HCT116 (cell line): ENCODE measurements at regions not wholly inside any gene's neighbourhood (a gene's known extent, or its start where the extent isn't known, plus 50 kb on each side); places are given as distances from the start of the nearest gene placed in this dataset.

Experiments used
- ATAC-seq: fragments of 200-7000 bp; cut with Tn5 transposase; 2 replicates; pipeline ENCODE4 v1.9.1; 2020; ENCODE audit warnings: mild to moderate bottlenecking, moderate library complexity
- BruUV-seq: library from RNA; stranded (reverse); fragments of 400-500 nt; replicated peaks from 2 replicates; lab custom pipeline; 2021; lab: Mats Ljungman, UMichigan
- CTCF ChIA-PET: fragments of 300-600 bp; sonication (Branson Sonifier 250); formaldehyde crosslinking; loops from one replicate; lab custom pipeline; 2021; ENCODE audit warnings: antibody characterized with exemption; lab: Charles Lee
- POLR2A ChIA-PET: fragments of 300-600, 350-600 bp; sonication (Branson Sonifier 250); formaldehyde crosslinking; loops from one replicate; lab custom pipeline; 2021; ENCODE audit warnings: antibody characterized with exemption; lab: Charles Lee
- RAD21 ChIA-PET, 2 experiments: fragments of 300-600 bp; sonication (Branson Sonifier 250); formaldehyde crosslinking; loops; one replicate each; lab custom pipeline; 2023; ENCODE audit warnings: low total read pairs in 2 of 2; ENCODE audit not compliant: uncharacterized antibody in 2 of 2, unreplicated experiment in 2 of 2, low non-redundant PET in 1 of 2; lab: Charles Lee
- DNase-seq: peaks from one replicate; pipeline ENCODE4 v3.0.0-alpha.2; 2010; ENCODE audit warnings: low read depth, low spot score
- H2AFZ ChIP-seq: fragments of 200-600 bp; shearing (Covaris generic), sonication (generic); 2 replicates; pipeline ENCODE4 v1.6.1; 2017; ENCODE audit warnings: low read depth, mixed run types, mixed read lengths, antibody characterized with exemption, low read length; ENCODE audit not compliant: poor library complexity, severe bottlenecking
- H3K27ac ChIP-seq: 2 replicates; pipeline ENCODE4 v1.5.1; 2012; ENCODE audit warnings: low read depth, low read length
- H3K27me3 ChIP-seq: fragments of 200-600 bp; sonication (generic); 2 replicates; pipeline ENCODE4 v1.6.1; 2016; ENCODE audit warnings: mixed run types, low read length, mixed read lengths; ENCODE audit not compliant: insufficient read depth
- H3K36me3 ChIP-seq, 2 experiments: fragments of 200-500 bp in 1 of 2; fragments of 200-600 bp in 1 of 2; sonication (Bioruptor generic) in 1 of 2; sonication (generic) in 1 of 2; 2 replicates each; pipeline versions ENCODE4 v1.5.1 to v1.6.1; 2014 to 2016; ENCODE audit warnings: low read length in 2 of 2, inconsistent platforms in 1 of 2, mixed read lengths in 1 of 2, mixed run types in 1 of 2; ENCODE audit not compliant: insufficient read depth in 2 of 2, control insufficient read depth in 1 of 2
- H3K4me1 ChIP-seq, 2 experiments: fragments of 200-600 bp in 1 of 2; sonication (generic) in 1 of 2; 2 replicates each; pipeline versions ENCODE4 v1.5.1 to v1.6.1; 2012 to 2017; ENCODE audit warnings: low read length in 2 of 2, inconsistent platforms in 1 of 2, mild to moderate bottlenecking in 1 of 2, mixed read lengths in 1 of 2, mixed run types in 1 of 2, moderate library complexity in 1 of 2; ENCODE audit not compliant: insufficient read depth in 2 of 2, control insufficient read depth in 1 of 2
- H3K4me2 ChIP-seq: fragments of 200-600 bp; sonication (generic); 2 replicates; pipeline ENCODE4 v1.6.1; 2017; ENCODE audit warnings: mixed run types, low read length, mixed read lengths
- H3K4me3 ChIP-seq, 2 experiments: fragments of 200-600 bp in 1 of 2; sonication (generic) in 1 of 2; replicated peaks in 1 of 2; 2 replicates each; pipeline ENCODE4 v1.5.1; 2011 to 2016; ENCODE audit warnings: low read length in 2 of 2, control low read depth in 1 of 2, low read depth in 1 of 2, mild to moderate bottlenecking in 1 of 2, mixed read lengths in 1 of 2, mixed run types in 1 of 2
- H3K79me2 ChIP-seq: fragments of 200-600 bp; sonication (generic); 2 replicates; pipeline ENCODE4 v1.6.1; 2017; ENCODE audit warnings: mild to moderate bottlenecking, mixed run types, low read length, moderate library complexity, mixed read lengths; ENCODE audit not compliant: insufficient read depth
- H3K9ac ChIP-seq: fragments of 200-600 bp; sonication (generic); 2 replicates; pipeline ENCODE4 v1.6.1; 2016; ENCODE audit warnings: low read length, mixed read lengths
- H3K9me2 ChIP-seq: fragments of 200-600 bp; sonication (generic), shearing (Covaris generic); 2 replicates; pipeline ENCODE4 v1.6.1; 2017; ENCODE audit warnings: mixed run types, mild to moderate bottlenecking, moderate library complexity; ENCODE audit not compliant: insufficient read depth
- H3K9me3 ChIP-seq, 2 experiments: fragments of 200-500 bp in 1 of 2; fragments of 200-600 bp in 1 of 2; sonication (Bioruptor generic) in 1 of 2; sonication (generic) in 1 of 2; 2 replicates each; pipeline ENCODE4 v1.6.1; 2014 to 2017; ENCODE audit warnings: low read length in 2 of 2, mixed read lengths in 2 of 2, inconsistent platforms in 1 of 2, low read depth in 1 of 2, mild to moderate bottlenecking in 1 of 2, mixed run types in 1 of 2, moderate library complexity in 1 of 2; ENCODE audit not compliant: control insufficient read depth in 1 of 2, insufficient read depth in 1 of 2
- H4K20me1 ChIP-seq: fragments of 200-600 bp; sonication (generic), shearing (Covaris generic); 2 replicates; pipeline ENCODE4 v1.6.1; 2017; ENCODE audit warnings: mixed run types, mild to moderate bottlenecking, moderate library complexity; ENCODE audit not compliant: insufficient read depth
- ATF3 ChIP-seq: IDR thresholded peaks from 2 replicates; pipeline ENCODE4 v1.6.1; 2012
- CBX3 ChIP-seq: IDR thresholded peaks from 2 replicates; pipeline ENCODE4 v1.6.1; 2012; ENCODE audit warnings: low read depth
- CTCF ChIP-seq, 3 experiments: fragments of 200-600 bp in 1 of 3; sonication (generic) in 1 of 3; IDR thresholded peaks in 2 of 3; conservative IDR thresholded peaks in 1 of 3; 2 replicates each; pipeline ENCODE4 v1.5.1; 2012 to 2017; ENCODE audit warnings: low read depth in 2 of 3, low read length in 2 of 3, antibody characterized with exemption in 1 of 3, borderline replicate concordance in 1 of 3, control low read depth in 1 of 3, mild to moderate bottlenecking in 1 of 3, mixed read lengths in 1 of 3, mixed run types in 1 of 3, moderate library complexity in 1 of 3; ENCODE audit not compliant: insufficient read depth in 1 of 3
- EGR1 ChIP-seq: IDR thresholded peaks from 2 replicates; pipeline ENCODE4 v1.6.1; 2012; ENCODE audit warnings: low read depth
- ELF1 ChIP-seq: IDR thresholded peaks from 2 replicates; pipeline ENCODE4 v1.6.1; 2012; ENCODE audit warnings: low read depth, borderline replicate concordance
- EZH2 ChIP-seq: fragments of 200-600 bp; sonication (generic); IDR thresholded peaks from 2 replicates; pipeline ENCODE4 v1.6.1; 2017; ENCODE audit warnings: antibody characterized with exemption, mixed run types
- EZH2phosphoT487 ChIP-seq: fragments of 200-600 bp; IDR thresholded peaks from 2 replicates; pipeline ENCODE4 v1.6.1; 2018; ENCODE audit warnings: antibody characterized with exemption, borderline replicate concordance
- JUND ChIP-seq: IDR thresholded peaks from 2 replicates; pipeline ENCODE4 v1.6.1; 2012
- MAX ChIP-seq: IDR thresholded peaks from 2 replicates; pipeline ENCODE4 v1.6.1; 2012
- POLR2A ChIP-seq: IDR thresholded peaks from 2 replicates; pipeline ENCODE4 v1.7.0; 2011; ENCODE audit warnings: borderline replicate concordance; ENCODE audit not compliant: insufficient read depth, insufficient read length; ENCODE audit errors: extremely low read depth
- POLR2AphosphoS5 ChIP-seq: IDR thresholded peaks from 2 replicates; pipeline ENCODE4 v1.6.1; 2011; ENCODE audit warnings: mild to moderate bottlenecking, low read depth, low read length, moderate library complexity
- REST ChIP-seq: IDR thresholded peaks from 2 replicates; pipeline ENCODE4 v1.6.1; 2012; ENCODE audit warnings: low read depth
- SIN3A ChIP-seq: IDR thresholded peaks from 2 replicates; pipeline ENCODE4 v1.6.1; 2012; ENCODE audit warnings: low read depth
- SRF ChIP-seq: IDR thresholded peaks from 2 replicates; pipeline ENCODE4 v1.6.1; 2012; ENCODE audit warnings: low read depth
- TCF7L2 ChIP-seq: IDR thresholded peaks from 2 replicates; pipeline ENCODE4 v1.7.0; 2011; ENCODE audit warnings: borderline replicate concordance, inconsistent platforms; ENCODE audit not compliant: insufficient read depth, insufficient read length; ENCODE audit errors: extremely low read depth
- YY1 ChIP-seq: IDR thresholded peaks from 2 replicates; pipeline ENCODE4 v1.6.1; 2011; ENCODE audit warnings: low read length, low read depth, moderate library complexity, mild to moderate bottlenecking; ENCODE audit not compliant: insufficient replicate concordance; ENCODE audit errors: extremely low read depth
- ZBTB33 ChIP-seq: IDR thresholded peaks from 2 replicates; pipeline ENCODE4 v1.6.1; 2011; ENCODE audit warnings: mild to moderate bottlenecking, low read length, moderate library complexity; ENCODE audit not compliant: insufficient replicate concordance; ENCODE audit errors: extremely low read depth
- ZFX ChIP-seq: fragments of 450-650 bp; IDR thresholded peaks from 2 replicates; pipeline ENCODE4 v1.6.1; 2017
- ZNF274 ChIP-seq: fragments of 200-500 bp; sonication (Bioruptor generic); IDR thresholded peaks from 2 replicates; pipeline ENCODE4 v1.6.1; 2014; ENCODE audit warnings: mild to moderate bottlenecking, low read depth, low read length, inconsistent platforms
- intact Hi-C: fragments of 100-400 bp; cut with micrococcal nuclease; formaldehyde crosslinking; loops from 2 replicates; pipeline ENCODE4 v1.10.0; 2022

- BruUV-seq = no TSS peak
- no peak for DNase-seq
- H3K27me3 ChIP-seq = peaks cover 40% of the 10 kb centered on the region
- H3K9me3 ChIP-seq = no peaks in the 10 kb centered on the region
- H3K4me3 ChIP-seq = no peak overlapping the region
- no peaks in the 10 kb centered on the region for H4K20me1 ChIP-seq
- RAD21 ChIA-PET = no interaction called here
- CTCF ChIA-PET = no interaction called here
- H3K4me1 ChIP-seq = no peaks in the 10 kb centered on the region
- POLR2A ChIA-PET = no interaction called here
- intact Hi-C loops = no loop called here
- no peaks in the 10 kb centered on the region for H3K79me2 ChIP-seq
- H2AFZ ChIP-seq = no peak overlapping the region
- H3K27ac ChIP-seq = no peak overlapping the region
- no peaks in the 10 kb centered on the region for H3K9me2 ChIP-seq
- H3K4me2 ChIP-seq = no peak overlapping the region
- H3K9ac ChIP-seq = no peak overlapping the region
- no peak for ATAC-seq
- no peaks in the 10 kb centered on the region for H3K36me3 ChIP-seq
- no peak for TF ChIP-seq CTCF (IDR thresholded peaks at IDR 0.05 in 2 of 3, conservative IDR thresholded peaks at IDR 0.05 in 1 of 3; ENCODE audit: borderline replicate concordance in 1 of 3, insufficient read depth in 1 of 3, low read depth in 2 of 3, low read length in 2 of 3)
- TF ChIP-seq SIN3A = no peak
- TF ChIP-seq TCF7L2 = no peak
- TF ChIP-seq POLR2AphosphoS5 = no peak
- TF ChIP-seq ZFX = no peak
- no peak for TF ChIP-seq ELF1
- TF ChIP-seq MAX = no peak
- TF ChIP-seq SRF = no peak
- TF ChIP-seq ATF3 = no peak
- no peak for TF ChIP-seq YY1
- TF ChIP-seq ZNF274 = no peak
- TF ChIP-seq EZH2 = no peak
- TF ChIP-seq EZH2phosphoT487 = no peak
- no peak for TF ChIP-seq POLR2A
- TF ChIP-seq JUND = no peak
- TF ChIP-seq REST = no peak
- TF ChIP-seq CBX3 = no peak
- no peak for TF ChIP-seq EGR1
- no peak for TF ChIP-seq ZBTB33
Measured at GRCh38 chr5:133841831-133842750, 126.3 kb downstream of the C5orf15 start.
